H1 (cell line): ENCODE measurements at regions not wholly inside any gene's neighbourhood (a gene's known extent, or its start where the extent isn't known, plus 50 kb on each side); places are given as distances from the start of the nearest gene placed in this dataset.

ENCODE experiments used
- BRCA1 ChIP-seq: IDR thresholded peaks from 2 replicates; pipeline ENCODE4 v1.6.1; 2012; ENCODE audit warnings: low read depth, low read length, improper control_type of control experiment
- CBX8 ChIP-seq: fragments of 300-800, 300-1000 bp; sonication (generic); IDR thresholded peaks from 2 replicates; pipeline ENCODE4 v1.7.1; 2016; ENCODE audit warnings: low read depth, low read length, borderline replicate concordance
- CEBPB ChIP-seq: IDR thresholded peaks from 2 replicates; pipeline ENCODE4 v1.6.1; 2012; ENCODE audit warnings: low read depth, low read length
- CREB1 ChIP-seq: IDR thresholded peaks from 2 replicates; pipeline ENCODE4 v1.6.1; 2012; ENCODE audit warnings: inconsistent platforms
- EZH2 ChIP-seq: fragments of 200-600 bp; sonication (generic); IDR thresholded peaks from 2 replicates; pipeline ENCODE4 v1.7.1; 2012; ENCODE audit warnings: low read depth, mild to moderate bottlenecking, moderate library complexity, low read length, inconsistent platforms; ENCODE audit not compliant: severe bottlenecking
- GTF2F1 ChIP-seq: IDR thresholded peaks from 2 replicates; pipeline ENCODE4 v1.6.1; 2012; ENCODE audit warnings: low read depth, low read length, improper control_type of control experiment, borderline replicate concordance
- JUN ChIP-seq: IDR thresholded peaks from 2 replicates; pipeline ENCODE4 v1.6.1; 2011; ENCODE audit warnings: low read depth, mild to moderate bottlenecking, improper control_type of control experiment, low read length
- MAFK ChIP-seq: IDR thresholded peaks from 2 replicates; pipeline ENCODE4 v1.6.1; 2012; ENCODE audit warnings: low read depth, mild to moderate bottlenecking, improper control_type of control experiment, low read length
- RXRA ChIP-seq: IDR thresholded peaks from 2 replicates; pipeline ENCODE4 v1.6.1; 2011; ENCODE audit warnings: low read depth, mild to moderate bottlenecking, low read length, moderate library complexity; ENCODE audit not compliant: insufficient read depth
- SAP30 ChIP-seq: fragments of 300-600 bp; sonication (generic); IDR thresholded peaks from 2 replicates; pipeline ENCODE4 v1.7.1; 2012; ENCODE audit warnings: low read length, moderate library complexity, mild to moderate bottlenecking, inconsistent platforms; ENCODE audit not compliant: insufficient read depth, insufficient replicate concordance

DNA sequence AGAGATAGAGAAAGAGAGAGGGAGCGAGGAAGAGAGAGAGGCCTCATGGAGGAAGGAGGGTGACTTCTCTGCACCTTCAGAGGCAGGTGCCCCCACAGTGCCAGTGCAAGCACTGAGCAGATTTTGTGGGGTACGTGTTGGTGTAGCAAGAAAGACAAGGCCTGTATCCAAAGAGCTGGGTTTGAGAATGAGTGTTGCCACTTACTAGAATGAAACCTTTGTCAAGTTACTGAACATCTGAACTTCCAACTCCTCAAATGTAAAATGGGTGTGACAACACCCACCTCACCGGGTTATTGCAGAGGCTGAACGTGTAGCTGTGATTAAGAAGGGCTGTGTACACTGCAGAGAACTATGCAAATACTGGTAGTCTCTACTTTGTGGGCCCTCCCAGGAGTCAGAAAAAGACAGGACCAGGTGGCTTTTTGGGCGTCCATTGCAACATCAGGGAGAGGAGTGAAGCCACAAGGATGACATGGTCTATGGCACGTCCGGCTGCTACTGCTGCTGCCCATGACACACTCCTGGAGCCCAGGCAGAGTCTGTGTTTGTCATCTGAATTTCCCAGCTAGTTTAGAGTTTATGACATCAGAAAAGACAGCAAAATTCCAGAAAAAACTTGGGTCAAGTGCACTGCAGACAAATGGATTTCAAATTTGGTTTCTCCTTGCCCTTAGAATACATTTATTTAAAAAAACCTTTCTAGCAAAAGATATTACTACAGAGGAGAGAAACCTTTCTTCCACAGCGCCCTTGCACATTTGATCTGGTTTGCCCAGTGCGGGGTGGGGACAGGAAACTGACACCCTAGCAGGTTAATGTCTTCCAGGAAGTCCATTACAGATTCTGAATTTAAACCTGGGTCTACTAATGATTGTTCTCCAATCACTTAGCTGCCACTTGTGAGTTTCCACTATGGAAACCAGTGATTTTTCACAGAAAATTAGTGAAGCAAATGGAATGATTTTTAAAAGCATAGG, 54.0 kb upstream of the ATP12A start (continued):
- TF ChIP-seq GTF2F1 (no peak), CEBPB (no peak), BRCA1 (no peak), JUN (no peak), CREB1 (no peak), EZH2 (no peak), MAFK (no peak), RXRA (no peak), CBX8 (no peak), SAP30 (no peak)
- TF ChIP-seq, all 59 proteins: peak for 0
